ENCODE measurements at regions not wholly inside any gene's neighbourhood (a gene's known extent, or its start where the extent isn't known, plus 50 kb on each side); places are given as distances from the start of the nearest gene placed in this dataset.

- Histone ChIP-seq H3K27me3 (ENCODE audit: insufficient read depth, low read length, poor library complexity, severe bottlenecking) (no peaks in the 10 kb centered on the region), H2AFZ (ENCODE audit: low read length) (no peak overlapping the region), H3K79me2 (ENCODE audit: insufficient read depth, low read length) (no peaks in the 10 kb centered on the region), H4K20me1 (ENCODE audit: insufficient read depth, low read length, poor library complexity, severe bottlenecking) (no peaks in the 10 kb centered on the region), H3K9me2 (replicated peaks; ENCODE audit: low read depth, low read length) (no peaks in the 10 kb centered on the region), H3K36me3 (ENCODE audit: insufficient read depth, low read length) (no peaks in the 10 kb centered on the region), H3F3A (ENCODE audit: low read depth) (no peaks in the 10 kb centered on the region), H3K9me3 (ENCODE audit: insufficient read depth, low read depth, low read length) (no peaks in the 10 kb centered on the region), H3K4me2 (ENCODE audit: low read depth, low read length, poor library complexity, severe bottlenecking) (no peak overlapping the region), H3K4me3 (ENCODE audit: low read length, poor library complexity, severe bottlenecking) (no peak overlapping the region), H3K9ac (ENCODE audit: low read depth, low read length, poor library complexity, severe bottlenecking) (no peak overlapping the region), H3K4me1 (ENCODE audit: insufficient read depth, low read length, poor library complexity, severe bottlenecking) (peaks cover 54% of the 10 kb centered on the region)
- TF ChIP-seq EZH2phosphoT487 (IDR thresholded peaks at IDR 0.05; ENCODE audit: borderline replicate concordance), result no peak
- TF ChIP-seq, protein P1, sequence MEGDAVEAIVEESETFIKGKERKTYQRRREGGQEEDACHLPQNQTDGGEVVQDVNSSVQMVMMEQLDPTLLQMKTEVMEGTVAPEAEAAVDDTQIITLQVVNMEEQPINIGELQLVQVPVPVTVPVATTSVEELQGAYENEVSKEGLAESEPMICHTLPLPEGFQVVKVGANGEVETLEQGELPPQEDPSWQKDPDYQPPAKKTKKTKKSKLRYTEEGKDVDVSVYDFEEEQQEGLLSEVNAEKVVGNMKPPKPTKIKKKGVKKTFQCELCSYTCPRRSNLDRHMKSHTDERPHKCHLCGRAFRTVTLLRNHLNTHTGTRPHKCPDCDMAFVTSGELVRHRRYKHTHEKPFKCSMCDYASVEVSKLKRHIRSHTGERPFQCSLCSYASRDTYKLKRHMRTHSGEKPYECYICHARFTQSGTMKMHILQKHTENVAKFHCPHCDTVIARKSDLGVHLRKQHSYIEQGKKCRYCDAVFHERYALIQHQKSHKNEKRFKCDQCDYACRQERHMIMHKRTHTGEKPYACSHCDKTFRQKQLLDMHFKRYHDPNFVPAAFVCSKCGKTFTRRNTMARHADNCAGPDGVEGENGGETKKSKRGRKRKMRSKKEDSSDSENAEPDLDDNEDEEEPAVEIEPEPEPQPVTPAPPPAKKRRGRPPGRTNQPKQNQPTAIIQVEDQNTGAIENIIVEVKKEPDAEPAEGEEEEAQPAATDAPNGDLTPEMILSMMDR (conservative IDR thresholded peaks at IDR 0.05; ENCODE audit: low read length), result no peak
Observed at GRCh38 chr4:15299627-15300026, 128.2 kb upstream of the C1QTNF7 start.

- H3K9me3 ChIP-seq (ENCODE audit: insufficient read depth, low read depth, low read length), result no peaks in the 10 kb centered on the region
- H4K20me1 ChIP-seq (ENCODE audit: insufficient read depth, low read length, poor library complexity, severe bottlenecking), result no peaks in the 10 kb centered on the region
- H3K36me3 ChIP-seq (ENCODE audit: insufficient read depth, low read length), result no peaks in the 10 kb centered on the region
- no peaks in the 10 kb centered on the region for H3K9me2 ChIP-seq (replicated peaks; ENCODE audit: low read depth, low read length)
- no peak overlapping the region; the same call in 1 of the 2 replicates for H2AFZ ChIP-seq (ENCODE audit: low read length)
- TF ChIP-seq EZH2phosphoT487 (IDR thresholded peaks at IDR 0.05; ENCODE audit: borderline replicate concordance), result no peak
- TF ChIP-seq, protein P1 (conservative IDR thresholded peaks at IDR 0.05; ENCODE audit: low read length), result no peak
- H3K9ac ChIP-seq (ENCODE audit: low read depth, low read length, poor library complexity, severe bottlenecking), result no peak overlapping the region
- H3K4me3 ChIP-seq (ENCODE audit: low read length, poor library complexity, severe bottlenecking), result no peak overlapping the region
- peaks cover 24% of the 10 kb centered on the region for H3K4me1 ChIP-seq (ENCODE audit: insufficient read depth, low read length, poor library complexity, severe bottlenecking)
- H3K27me3 ChIP-seq (ENCODE audit: insufficient read depth, low read length, poor library complexity, severe bottlenecking), result no peaks in the 10 kb centered on the region
- no peaks in the 10 kb centered on the region for H3F3A ChIP-seq (ENCODE audit: low read depth)
- H3K79me2 ChIP-seq (ENCODE audit: insufficient read depth, low read length), result no peaks in the 10 kb centered on the region
- no peak overlapping the region for H3K4me2 ChIP-seq (ENCODE audit: low read depth, low read length, poor library complexity, severe bottlenecking)
Observed at GRCh38 chr4:15303052-15303641, 124.7 kb upstream of the C1QTNF7 start.

GRCh38 chr4:15314974-15315373 lies 112.9 kb upstream of the C1QTNF7 start:
- Histone ChIP-seq H2AFZ (ENCODE audit: low read length) (no peak overlapping the region), H3F3A (ENCODE audit: low read depth) (no peaks in the 10 kb centered on the region), H3K79me2 (ENCODE audit: insufficient read depth, low read length) (no peaks in the 10 kb centered on the region), H3K36me3 (ENCODE audit: insufficient read depth, low read length) (no peaks in the 10 kb centered on the region), H3K9me3 (ENCODE audit: insufficient read depth, low read depth, low read length) (no peaks in the 10 kb centered on the region; the same call in 1 of the 2 replicates), H3K27me3 (ENCODE audit: insufficient read depth, low read length, poor library complexity, severe bottlenecking) (no peaks in the 10 kb centered on the region), H3K4me1 (ENCODE audit: insufficient read depth, low read length, poor library complexity, severe bottlenecking) (no peaks in the 10 kb centered on the region), H3K9ac (ENCODE audit: low read depth, low read length, poor library complexity, severe bottlenecking) (no peak overlapping the region), H4K20me1 (ENCODE audit: insufficient read depth, low read length, poor library complexity, severe bottlenecking) (no peaks in the 10 kb centered on the region), H3K4me2 (ENCODE audit: low read depth, low read length, poor library complexity, severe bottlenecking) (no peak overlapping the region), H3K4me3 (ENCODE audit: low read length, poor library complexity, severe bottlenecking) (no peak overlapping the region), H3K9me2 (replicated peaks; ENCODE audit: low read depth, low read length) (no peaks in the 10 kb centered on the region)
- no peak for TF ChIP-seq EZH2phosphoT487 (IDR thresholded peaks at IDR 0.05; ENCODE audit: borderline replicate concordance)
- TF ChIP-seq, protein P1 (conservative IDR thresholded peaks at IDR 0.05; ENCODE audit: low read length), result no peak
